Peyer's patch (tissue), 4 donors: ENCODE measurements at regions not wholly inside any gene's neighbourhood (a gene's known extent, or its start where the extent isn't known, plus 50 kb on each side); places are given as distances from the start of the nearest gene placed in this dataset.
A peak's percentile ranks its signal among the peaks of the same experiment; 100 is the strongest.

Experiments used
- DNase-seq, 3 donors: peaks; one replicate each; pipeline ENCODE4 v3.0.0-alpha.2; 2017 to 2019
- H3K27ac ChIP-seq, 4 donors: fragments of 200-600 bp; sonication (generic); one replicate each; pipeline ENCODE4 v1.5.1; 2016 to 2019
- H3K27me3 ChIP-seq, 2 donors: fragments of 200-600 bp; sonication (generic); one replicate each; pipeline ENCODE4 v1.5.1; 2019
- H3K36me3 ChIP-seq, 3 donors: fragments of 200-600 bp; sonication (generic); one replicate each; pipeline ENCODE4 v1.5.1; 2016 to 2019
- H3K4me1 ChIP-seq, 4 donors: fragments of 200-600 bp; sonication (generic); one replicate each; pipeline ENCODE4 v1.5.1; 2016 to 2019
- H3K4me3 ChIP-seq, 4 donors: fragments of 200-600 bp; sonication (generic); 1 replicate in 3 of 4; 2 replicates in 1 of 4; pipeline ENCODE4 v1.5.1; 2016 to 2019; ENCODE audit warnings: mild to moderate bottlenecking in 1 of 4
- H3K9me3 ChIP-seq, 4 donors: fragments of 200-600 bp; sonication (generic); one replicate each; pipeline ENCODE4 v1.5.1; 2016 to 2019; ENCODE audit warnings: mild to moderate bottlenecking in 1 of 4
- CTCF ChIP-seq, 6 experiments: fragments of 450-650 bp in 4 of 6; fragments of 200-600 bp in 2 of 6; sonication (generic) in 1 of 6; IDR thresholded peaks; one replicate each; pipeline ENCODE4 v1.5.1; 2017 to 2019; ENCODE audit warnings: antibody characterized with exemption in 6 of 6, mild to moderate bottlenecking in 3 of 6, moderate library complexity in 1 of 6
- POLR2A ChIP-seq, 2 donors: fragments of 450-650 bp; IDR thresholded peaks; one replicate each; pipeline ENCODE4 v1.5.1; 2017; ENCODE audit warnings: antibody characterized with exemption in 2 of 2, mild to moderate bottlenecking in 2 of 2, moderate library complexity in 2 of 2

DNA sequence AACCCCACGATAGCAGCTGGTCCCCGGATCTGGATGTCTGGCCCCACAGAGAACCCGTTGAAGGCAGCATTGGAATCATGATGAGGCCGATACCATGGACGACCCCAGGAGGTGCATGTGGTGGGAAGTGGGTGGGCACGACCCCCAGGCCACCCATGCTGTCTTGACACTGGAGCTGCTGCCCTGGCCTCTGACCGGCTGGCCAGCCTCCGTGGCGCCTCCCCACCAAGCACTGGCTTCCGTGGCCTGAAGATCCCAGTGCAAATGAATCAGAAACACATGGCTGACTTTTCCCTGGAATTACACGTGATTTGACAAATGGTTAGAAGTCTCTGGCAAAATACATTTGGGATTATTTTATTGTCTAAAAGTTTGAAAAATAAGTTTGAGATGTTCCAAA, 259.0 kb upstream of the IRX1 start:
- Histone ChIP-seq H3K36me3 (no peaks in the 10 kb centered on the region), H3K4me3 (no peak overlapping the region), H3K4me1 (no peaks in the 10 kb centered on the region), H3K27me3 (no peaks in the 10 kb centered on the region), H3K27ac (no peak overlapping the region), H3K9me3 (no peaks in the 10 kb centered on the region)
- DNase-seq, result no peak
- TF ChIP-seq CTCF (IDR thresholded peaks at IDR 0.05) (no peak), POLR2A (IDR thresholded peaks at IDR 0.05) (no peak)

DNA sequence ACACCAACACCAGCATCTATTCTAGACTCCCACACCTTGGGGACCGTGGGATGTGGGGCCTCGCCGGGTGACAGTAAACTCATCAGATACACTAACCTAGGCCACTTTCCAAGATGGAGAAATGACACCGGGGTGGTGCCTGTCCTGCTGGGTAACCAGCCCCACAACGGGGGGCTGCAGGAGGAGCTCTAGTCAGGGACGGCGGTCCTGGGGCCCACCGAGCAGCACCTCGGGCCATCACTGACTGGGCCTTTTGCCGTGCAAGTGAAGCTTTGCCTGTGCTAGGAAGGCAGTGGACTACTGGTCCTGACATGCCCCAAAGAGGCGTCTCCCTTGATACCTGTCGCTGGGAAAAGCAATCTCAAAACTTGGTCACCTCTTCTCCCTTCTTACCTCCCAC, 260.3 kb upstream of the IRX1 start:
- TF ChIP-seq CTCF (IDR thresholded peaks at IDR 0.05), result no peak
- no peak for TF ChIP-seq POLR2A (IDR thresholded peaks at IDR 0.05)
- Histone ChIP-seq H3K4me3 (no peak overlapping the region), H3K4me1 (no peaks in the 10 kb centered on the region), H3K9me3 (no peaks in the 10 kb centered on the region), H3K36me3 (no peaks in the 10 kb centered on the region), H3K27ac (no peak overlapping the region), H3K27me3 (no peaks in the 10 kb centered on the region)
- DNase-seq, result peak in 1 of 3 donors; percentile 23

GRCh38 chr5:3333836-3334235, 261.8 kb upstream of the IRX1 start:
- no peaks in the 10 kb centered on the region for H3K27me3 ChIP-seq
- H3K4me3 ChIP-seq, result no peak overlapping the region
- no peak for TF ChIP-seq CTCF (IDR thresholded peaks at IDR 0.05)
- TF ChIP-seq POLR2A (IDR thresholded peaks at IDR 0.05), result no peak
- no peaks in the 10 kb centered on the region for H3K36me3 ChIP-seq
- H3K9me3 ChIP-seq, result no peaks in the 10 kb centered on the region
- DNase-seq, result no peak
- no peak overlapping the region for H3K27ac ChIP-seq
- no peaks in the 10 kb centered on the region for H3K4me1 ChIP-seq

DNA sequence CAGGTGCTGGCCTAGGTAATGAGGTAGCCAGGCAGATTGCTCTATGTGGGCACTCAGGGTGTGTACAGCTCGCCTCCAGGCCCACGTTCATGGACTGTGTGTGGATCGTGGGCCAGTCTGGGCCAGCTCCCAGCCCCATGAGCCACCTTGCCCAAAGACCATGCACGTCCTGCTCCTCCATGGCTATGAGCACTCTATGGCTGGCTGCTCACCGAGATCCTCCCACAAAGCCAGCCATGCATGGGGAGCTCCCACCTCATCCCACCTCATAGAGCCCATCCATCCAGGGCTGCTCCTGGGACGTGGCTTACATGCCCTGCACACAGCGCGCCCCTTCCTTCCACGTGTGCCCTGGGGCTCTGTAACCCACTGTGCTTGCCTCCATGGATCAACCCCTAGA, 262.5 kb upstream of the IRX1 start:
- no peak for DNase-seq
- Histone ChIP-seq H3K27ac (no peak overlapping the region), H3K9me3 (no peaks in the 10 kb centered on the region), H3K4me1 (no peaks in the 10 kb centered on the region), H3K4me3 (no peak overlapping the region), H3K27me3 (no peaks in the 10 kb centered on the region), H3K36me3 (no peaks in the 10 kb centered on the region)
- no peak for TF ChIP-seq CTCF (IDR thresholded peaks at IDR 0.05)
- TF ChIP-seq POLR2A (IDR thresholded peaks at IDR 0.05), result no peak

DNA sequence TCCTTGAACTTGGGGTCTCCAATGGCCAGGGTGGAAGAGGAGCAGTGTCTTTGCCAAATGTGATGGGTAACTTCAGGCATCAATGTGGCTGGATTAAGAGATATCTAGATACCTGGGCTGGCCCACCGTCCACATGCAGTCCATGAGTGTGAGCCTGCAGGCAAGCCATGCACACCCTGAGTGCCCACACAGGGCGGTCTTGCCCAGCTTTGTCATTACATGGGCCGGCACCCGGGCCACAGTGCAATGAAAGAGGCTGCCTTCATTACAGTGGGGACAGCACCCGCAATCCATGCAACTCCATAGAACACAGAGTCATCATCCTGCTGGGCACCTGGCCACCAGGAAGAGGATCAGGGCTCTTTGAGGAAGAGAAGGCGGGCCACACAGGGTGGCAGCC, 263.8 kb upstream of the IRX1 start:
- no peaks in the 10 kb centered on the region for H3K27me3 ChIP-seq
- H3K4me3 ChIP-seq, result no peak overlapping the region
- H3K9me3 ChIP-seq, result no peaks in the 10 kb centered on the region
- no peak overlapping the region for H3K27ac ChIP-seq
- no peak for DNase-seq
- H3K4me1 ChIP-seq, result no peaks in the 10 kb centered on the region
- TF ChIP-seq CTCF (IDR thresholded peaks at IDR 0.05) (no peak), POLR2A (IDR thresholded peaks at IDR 0.05) (no peak)
- no peaks in the 10 kb centered on the region for H3K36me3 ChIP-seq

DNA sequence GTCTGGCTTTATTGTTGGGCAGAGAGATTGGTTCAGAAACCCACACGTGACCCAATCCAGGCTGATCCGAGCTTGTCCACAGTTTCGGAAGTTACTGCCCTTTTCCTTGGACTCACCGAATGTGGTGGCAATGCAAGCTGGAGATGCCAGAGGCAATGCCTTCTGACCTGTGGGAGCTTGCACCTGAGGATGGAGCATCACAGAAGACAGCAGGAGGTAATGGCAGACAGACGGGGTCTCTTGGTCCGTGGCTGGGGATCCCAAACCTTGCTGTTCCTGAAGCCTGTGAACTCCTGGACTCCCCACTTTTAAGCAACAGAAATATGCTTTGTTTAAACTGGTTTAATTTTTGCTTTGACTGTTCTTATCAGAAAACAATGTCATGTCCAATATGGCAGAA, 265.2 kb upstream of the IRX1 start:
- no peak overlapping the region for H3K27ac ChIP-seq
- DNase-seq, result no peak
- no peak overlapping the region for H3K4me3 ChIP-seq
- H3K36me3 ChIP-seq, result no peaks in the 10 kb centered on the region
- H3K4me1 ChIP-seq, result no peaks in the 10 kb centered on the region
- TF ChIP-seq POLR2A (IDR thresholded peaks at IDR 0.05) (no peak), CTCF (IDR thresholded peaks at IDR 0.05) (no peak)
- no peaks in the 10 kb centered on the region for H3K27me3 ChIP-seq
- H3K9me3 ChIP-seq, result no peaks in the 10 kb centered on the region
